Esophagus muscularis mucosa (tissue), 4 donors: ENCODE measurements at regions not wholly inside any gene's neighbourhood (a gene's known extent, or its start where the extent isn't known, plus 50 kb on each side); places are given as distances from the start of the nearest gene placed in this dataset.

Source experiments
- DNase-seq: peaks from one replicate; pipeline ENCODE4 v3.0.0-alpha.2; 2017; ENCODE audit errors: extremely low spot score
- H3K27ac ChIP-seq, 4 donors: fragments of 200-600 bp; sonication (generic); replicated peaks in 1 of 4; 1 replicate in 3 of 4; 2 replicates in 1 of 4; pipeline ENCODE4 v1.5.1; 2016 to 2019; ENCODE audit warnings: mild to moderate bottlenecking in 1 of 4
- H3K27me3 ChIP-seq, 4 donors: fragments of 200-600 bp; sonication (generic); one replicate each; pipeline versions ENCODE4 v1.5.1 to v1.6.0; 2016 to 2019
- H3K36me3 ChIP-seq, 4 donors: fragments of 200-600 bp; sonication (generic); one replicate each; pipeline ENCODE4 v1.5.1; 2016 to 2019
- H3K4me1 ChIP-seq, 4 donors: fragments of 200-600 bp; sonication (generic); one replicate each; pipeline ENCODE4 v1.5.1; 2016 to 2019
- H3K4me3 ChIP-seq, 4 donors: fragments of 200-600 bp; sonication (generic); 1 replicate in 2 of 4; 2 replicates in 2 of 4; pipeline ENCODE4 v1.5.1; 2016 to 2019; ENCODE audit warnings: mild to moderate bottlenecking in 4 of 4, moderate library complexity in 1 of 4
- H3K9me3 ChIP-seq, 4 donors: fragments of 200-600 bp; sonication (generic); 1 replicate in 3 of 4; 2 replicates in 1 of 4; pipeline ENCODE4 v1.5.1; 2016 to 2019
- EP300 ChIP-seq: sonication (generic); formaldehyde crosslinking; IDR thresholded peaks from one replicate; pipeline ENCODE4 v1.6.1; 2017; ENCODE audit warnings: antibody characterized with exemption
- POLR2A ChIP-seq: fragments of 450-650 bp; IDR thresholded peaks from one replicate; pipeline ENCODE4 v1.6.1; 2017; ENCODE audit warnings: antibody characterized with exemption, moderate library complexity, mild to moderate bottlenecking, low read depth
- POLR2AphosphoS5 ChIP-seq, 2 donors: sonication (generic); formaldehyde crosslinking; IDR thresholded peaks; one replicate each; pipeline ENCODE4 v1.6.1; 2017; ENCODE audit warnings: antibody characterized with exemption in 2 of 2
- WGBS: methylation state at CpG from one replicate; pipeline ENCODE4 v1.1.5; 2018; 5-methylcytosine and 5-hydroxymethylcytosine counted together
- intact Hi-C: fragments of 100-400 bp; cut with DNase I; formaldehyde crosslinking; loops from one replicate; pipeline ENCODE4 v1.15.1; 2023
- TF ChIP-seq, protein P1 (sequence below), 3 experiments: fragments of 200-600 bp in 2 of 3; fragments of 450-650 bp in 1 of 3; sonication (generic) in 2 of 3; IDR thresholded peaks; one replicate each; pipeline ENCODE4 v1.5.1; 2017 to 2019; ENCODE audit warnings: antibody characterized with exemption in 3 of 3, mild to moderate bottlenecking in 2 of 3, moderate library complexity in 1 of 3

DNA sequence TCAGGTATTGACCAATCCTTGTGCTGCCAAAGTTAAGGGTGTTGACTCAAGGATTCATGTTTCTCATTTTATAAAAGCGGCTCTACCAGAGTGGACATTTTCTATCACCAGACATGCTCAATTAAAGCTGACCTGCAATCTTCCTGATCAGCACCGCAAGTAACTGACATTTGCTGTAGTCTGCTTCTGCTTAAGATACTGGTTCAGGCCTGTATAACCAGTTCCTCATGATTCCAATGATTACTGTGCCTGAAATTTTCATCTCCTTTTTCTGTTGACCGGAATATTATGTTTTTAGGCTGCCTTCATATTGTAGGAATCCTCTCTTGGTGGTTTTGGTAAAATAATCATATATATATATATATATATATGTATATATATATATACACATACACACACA lies 160.2 kb upstream of the SPIN4 start:
- WGBS: 88% methylated on average over 3 of the region's 3 CpGs
- TF ChIP-seq, protein P1, sequence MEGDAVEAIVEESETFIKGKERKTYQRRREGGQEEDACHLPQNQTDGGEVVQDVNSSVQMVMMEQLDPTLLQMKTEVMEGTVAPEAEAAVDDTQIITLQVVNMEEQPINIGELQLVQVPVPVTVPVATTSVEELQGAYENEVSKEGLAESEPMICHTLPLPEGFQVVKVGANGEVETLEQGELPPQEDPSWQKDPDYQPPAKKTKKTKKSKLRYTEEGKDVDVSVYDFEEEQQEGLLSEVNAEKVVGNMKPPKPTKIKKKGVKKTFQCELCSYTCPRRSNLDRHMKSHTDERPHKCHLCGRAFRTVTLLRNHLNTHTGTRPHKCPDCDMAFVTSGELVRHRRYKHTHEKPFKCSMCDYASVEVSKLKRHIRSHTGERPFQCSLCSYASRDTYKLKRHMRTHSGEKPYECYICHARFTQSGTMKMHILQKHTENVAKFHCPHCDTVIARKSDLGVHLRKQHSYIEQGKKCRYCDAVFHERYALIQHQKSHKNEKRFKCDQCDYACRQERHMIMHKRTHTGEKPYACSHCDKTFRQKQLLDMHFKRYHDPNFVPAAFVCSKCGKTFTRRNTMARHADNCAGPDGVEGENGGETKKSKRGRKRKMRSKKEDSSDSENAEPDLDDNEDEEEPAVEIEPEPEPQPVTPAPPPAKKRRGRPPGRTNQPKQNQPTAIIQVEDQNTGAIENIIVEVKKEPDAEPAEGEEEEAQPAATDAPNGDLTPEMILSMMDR (IDR thresholded peaks at IDR 0.05): no peak
- no peak for TF ChIP-seq EP300
- no peak for TF ChIP-seq POLR2AphosphoS5 (IDR thresholded peaks at IDR 0.05)
- TF ChIP-seq POLR2A: no peak
- intact Hi-C loops: no loop called here
- H3K27me3 ChIP-seq: no peaks in the 10 kb centered on the region
- no peaks in the 10 kb centered on the region for H3K9me3 ChIP-seq
- no peak overlapping the region for H3K27ac ChIP-seq
- no peaks in the 10 kb centered on the region for H3K36me3 ChIP-seq
- no peak for DNase-seq
- H3K4me3 ChIP-seq: no peak overlapping the region
- peaks cover 7 to 18% (median 10%) of the 10 kb centered on the region in 4 donors for H3K4me1 ChIP-seq

DNA sequence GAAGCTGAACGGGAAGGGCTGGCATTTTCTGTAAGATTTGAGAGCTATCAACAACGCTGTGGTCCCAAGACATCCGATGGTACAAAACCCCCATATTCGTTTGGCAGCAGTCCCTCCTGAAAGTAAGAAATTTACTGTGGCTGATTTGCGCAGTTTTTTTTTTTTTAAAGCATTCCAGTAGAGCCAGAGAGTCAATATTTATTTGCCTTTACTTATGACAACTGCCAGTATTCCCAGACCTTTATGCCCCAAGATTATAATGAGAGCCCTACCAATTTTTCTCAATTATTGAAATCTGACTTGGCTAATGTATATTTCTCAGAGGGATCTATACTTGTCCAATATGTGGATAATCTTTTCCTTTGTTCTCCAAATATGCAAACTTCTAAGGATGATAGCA lies 157.5 kb upstream of the SPIN4 start:
- no peaks in the 10 kb centered on the region for H3K27me3 ChIP-seq
- no peak for TF ChIP-seq POLR2AphosphoS5 (IDR thresholded peaks at IDR 0.05)
- TF ChIP-seq POLR2A: no peak
- TF ChIP-seq, protein P1 (IDR thresholded peaks at IDR 0.05): no peak
- no peak for TF ChIP-seq EP300
- no peak for DNase-seq
- H3K9me3 ChIP-seq: no peaks in the 10 kb centered on the region
- 84% methylated on average over 5 of the region's 5 CpGs for WGBS
- H3K36me3 ChIP-seq: no peaks in the 10 kb centered on the region
- no peak overlapping the region for H3K4me3 ChIP-seq
- no peak overlapping the region for H3K27ac ChIP-seq
- peaks cover under 1 to 10% (median 1%) of the 10 kb centered on the region in 4 donors for H3K4me1 ChIP-seq
- intact Hi-C loops: no loop called here

DNA sequence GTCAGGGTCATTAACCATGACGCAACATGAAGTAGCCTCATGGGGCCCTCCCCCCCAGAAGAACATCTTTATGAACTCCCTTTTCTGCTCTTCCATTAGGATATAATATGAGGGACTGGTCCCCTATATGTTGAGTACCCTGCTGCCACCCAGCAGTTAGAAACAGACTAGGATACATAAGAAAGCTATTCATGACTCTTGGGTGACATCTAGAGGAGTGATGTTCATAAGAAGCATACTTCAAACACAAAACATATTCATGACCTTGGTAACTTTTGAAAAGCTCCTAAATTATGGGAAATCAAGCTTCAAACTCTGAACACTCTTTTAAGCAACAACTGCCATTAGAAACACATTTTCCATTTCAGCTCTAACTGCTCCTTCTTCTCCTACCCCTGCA lies 155.2 kb upstream of the SPIN4 start:
- H3K4me1 ChIP-seq: peaks cover 0 to 8% (median 2%) of the 10 kb centered on the region in 4 donors
- 56% methylated on average over 1 of the region's 1 CpG for WGBS
- H3K27me3 ChIP-seq: no peaks in the 10 kb centered on the region
- no peak for DNase-seq
- no peak overlapping the region for H3K27ac ChIP-seq
- no peak overlapping the region for H3K4me3 ChIP-seq
- H3K36me3 ChIP-seq: no peaks in the 10 kb centered on the region
- no peak for TF ChIP-seq POLR2AphosphoS5 (IDR thresholded peaks at IDR 0.05)
- no peak for TF ChIP-seq POLR2A
- TF ChIP-seq EP300: no peak
- TF ChIP-seq, protein P1 (IDR thresholded peaks at IDR 0.05): peak in 1 of 3 experiments; percentile 7
- intact Hi-C loops: no loop called here
- no peaks in the 10 kb centered on the region for H3K9me3 ChIP-seq

DNA sequence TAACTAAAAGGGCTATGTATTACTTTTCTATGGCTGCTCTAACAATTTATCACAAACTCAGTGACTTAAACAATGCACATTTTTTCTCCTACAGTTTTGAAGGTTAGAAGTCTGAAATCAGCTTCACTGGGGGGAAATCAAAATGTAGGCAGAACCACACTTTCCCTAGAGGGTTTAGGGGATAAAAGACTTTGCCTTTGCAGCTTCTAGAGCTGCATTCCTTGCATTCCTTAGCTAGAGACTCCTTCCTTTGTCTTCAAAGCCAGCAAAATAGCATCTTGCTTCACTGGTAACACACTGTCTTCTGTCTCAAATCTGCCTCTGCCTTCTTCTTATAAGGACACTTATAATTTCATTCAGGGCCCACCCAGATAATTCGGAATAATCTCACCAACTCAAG lies 152.4 kb upstream of the SPIN4 start:
- Histone ChIP-seq H3K9me3 (no peaks in the 10 kb centered on the region), H3K36me3 (no peaks in the 10 kb centered on the region), H3K27ac (no peak overlapping the region), H3K4me3 (no peak overlapping the region), H3K4me1 (peaks cover 0 to 8% (median 2%) of the 10 kb centered on the region in 4 donors), H3K27me3 (no peaks in the 10 kb centered on the region)
- intact Hi-C loops: no loop called here
- DNase-seq: no peak
- 25% methylated on average over 1 of the region's 1 CpG for WGBS
- TF ChIP-seq POLR2A: no peak
- TF ChIP-seq EP300: no peak
- TF ChIP-seq POLR2AphosphoS5 (IDR thresholded peaks at IDR 0.05): no peak
- TF ChIP-seq, protein P1 (IDR thresholded peaks at IDR 0.05): no peak
